HG03039 (cell line): ENCODE measurements at regions not wholly inside any gene's neighbourhood (a gene's known extent, or its start where the extent isn't known, plus 50 kb on each side); places are given as distances from the start of the nearest gene placed in this dataset.

Experiments used
- ATAC-seq: cut with Tn5 transposase; IDR thresholded peaks from one replicate; pipeline ENCODE4 v1.9.1; 2021; ENCODE audit warnings: mild to moderate bottlenecking, moderate library complexity; ENCODE audit not compliant: unreplicated experiment

DNA sequence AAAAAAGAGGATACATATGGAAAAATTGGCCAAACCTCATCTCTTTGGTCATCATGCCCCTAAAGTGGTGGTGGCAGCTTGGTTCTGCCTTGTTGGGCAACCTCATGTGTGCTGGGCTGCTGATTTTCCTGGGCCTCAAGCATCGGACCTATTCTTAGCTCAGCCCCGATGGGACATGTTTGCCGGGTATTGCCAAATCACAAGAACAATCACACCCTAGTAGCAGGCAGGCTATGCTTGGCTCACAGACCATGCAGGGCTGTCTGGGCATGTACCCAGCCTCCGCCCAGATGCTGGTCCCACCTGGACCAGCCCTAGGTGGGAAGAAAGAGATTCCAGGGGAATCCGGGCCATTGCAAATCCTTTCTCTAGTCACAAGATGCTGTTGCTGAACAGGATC, 189.4 kb upstream of the FGGY start:
- ATAC-seq: no peak

DNA sequence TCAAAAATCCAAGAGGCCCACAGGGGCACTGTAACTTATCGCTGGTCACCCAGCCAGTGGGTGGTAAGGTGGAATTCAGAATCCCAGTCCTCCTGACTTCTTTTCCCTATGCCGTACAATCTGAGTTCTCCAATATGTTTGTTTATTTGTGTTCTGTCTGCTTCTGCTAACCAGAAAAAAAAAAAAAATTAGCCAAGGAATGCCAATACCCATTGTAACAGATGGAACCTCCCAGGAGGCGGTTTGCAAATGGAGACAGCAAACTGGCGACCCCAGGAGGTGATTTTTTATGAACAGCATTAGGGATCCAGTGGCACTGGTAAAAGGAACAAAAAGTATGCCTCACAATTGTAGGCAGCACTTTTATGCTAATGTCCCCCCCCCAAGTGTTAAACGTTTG, 189.0 kb upstream of the FGGY start:
- no peak for ATAC-seq

DNA sequence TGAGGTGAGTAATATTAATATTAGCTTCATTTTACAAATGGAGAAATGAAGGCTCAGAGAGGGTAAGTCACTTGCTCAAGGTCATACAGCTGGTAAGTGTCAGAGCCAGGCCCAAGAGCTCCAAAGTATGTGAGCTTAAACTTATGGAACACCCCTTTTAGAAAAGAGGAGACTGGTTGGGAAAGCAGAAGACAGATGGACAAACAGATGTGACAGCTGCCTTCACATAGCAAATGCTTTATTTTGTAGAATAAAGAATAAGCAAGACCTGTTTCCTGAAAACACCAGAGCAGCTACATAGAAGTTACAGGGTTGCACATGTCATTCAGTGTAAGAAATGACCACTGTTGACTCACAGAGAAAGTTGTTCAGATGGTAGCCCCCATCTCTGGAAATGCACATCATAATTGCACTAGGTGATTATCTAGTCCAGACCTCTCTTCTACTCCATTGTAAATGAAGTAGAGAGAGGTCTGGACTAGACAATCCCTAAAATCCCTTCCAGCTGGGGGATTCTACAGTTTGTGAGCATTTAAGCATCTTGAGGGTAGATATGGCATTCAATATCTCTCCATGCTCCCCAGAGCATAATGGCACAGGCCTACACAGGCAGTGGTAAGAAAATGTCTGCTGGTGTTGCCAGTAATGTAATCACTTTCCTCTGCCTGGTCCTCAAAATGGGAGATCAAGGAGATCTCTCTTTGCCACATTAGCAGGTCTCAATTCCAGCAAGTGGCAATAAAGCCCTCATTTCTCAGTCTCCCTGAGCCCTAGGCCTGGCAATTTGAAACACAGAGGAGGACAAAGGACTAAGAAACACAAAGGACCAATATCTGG, 188.2 kb upstream of the FGGY start:
- ATAC-seq: no peak

DNA sequence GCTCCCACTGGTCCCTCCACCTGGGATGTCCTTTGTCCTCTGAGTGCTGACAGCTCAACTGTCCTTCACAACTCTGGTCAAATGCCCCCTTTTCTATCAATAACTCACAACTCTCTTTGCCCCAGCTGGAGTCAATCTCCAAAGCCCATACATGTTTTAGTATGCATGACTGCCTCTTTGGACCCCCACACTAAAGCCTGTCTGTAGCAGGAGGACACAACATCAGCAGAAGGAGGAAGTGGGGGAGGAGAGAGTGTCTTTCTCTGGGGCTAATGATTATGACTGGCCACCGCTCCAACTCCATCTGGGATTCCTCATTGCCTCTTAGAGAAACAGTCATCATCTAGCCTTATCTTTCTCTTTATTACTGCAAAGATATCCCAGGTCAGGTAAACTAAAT, 186.6 kb upstream of the FGGY start:
- ATAC-seq: no peak

DNA sequence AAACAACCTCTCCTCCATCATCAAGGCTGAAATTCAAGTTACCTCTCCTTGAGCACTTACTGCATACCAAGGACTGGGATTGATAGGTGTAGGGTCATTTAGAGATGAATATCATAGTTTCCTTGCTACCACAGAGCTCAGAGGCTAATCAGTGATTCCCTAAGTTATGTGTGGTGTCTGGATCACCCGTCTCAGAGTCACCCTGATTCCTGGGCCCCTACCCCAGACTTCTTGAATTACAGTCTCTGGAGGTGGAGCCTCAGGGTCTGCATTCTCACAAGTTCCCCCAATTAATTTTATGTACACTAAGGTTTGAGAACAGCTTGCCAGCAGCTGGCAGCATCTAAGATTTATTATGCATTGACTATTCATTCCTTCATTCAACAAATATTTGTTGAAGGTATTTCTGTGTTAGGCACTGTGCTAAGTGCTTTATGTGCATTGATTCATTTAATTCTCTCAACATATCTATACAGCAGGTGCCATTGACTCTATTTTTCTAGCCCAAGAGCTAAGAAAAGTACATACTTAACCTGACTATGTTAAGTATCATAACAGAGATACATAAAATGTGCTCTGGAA, 182.9 kb upstream of the FGGY start:
- ATAC-seq: no peak

DNA sequence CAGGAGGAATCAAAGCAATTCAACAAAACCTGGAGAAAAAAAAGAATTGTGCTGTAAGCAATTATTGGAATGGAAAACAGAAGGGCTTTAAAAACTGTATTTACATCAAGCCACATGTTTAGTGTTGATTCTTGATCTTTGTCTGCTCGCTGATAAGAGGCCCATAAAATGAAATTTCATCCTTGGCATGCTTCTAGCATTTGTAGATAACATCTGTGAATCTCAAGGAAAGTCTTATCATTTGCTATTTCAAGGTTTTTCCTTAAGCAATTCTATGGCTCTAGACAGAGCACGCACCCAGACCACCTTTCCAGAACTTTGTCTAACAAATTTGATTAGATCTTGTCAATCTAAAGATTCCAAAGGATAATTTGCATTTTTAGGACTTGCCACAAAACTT, 181.0 kb upstream of the FGGY start:
- no peak for ATAC-seq

DNA sequence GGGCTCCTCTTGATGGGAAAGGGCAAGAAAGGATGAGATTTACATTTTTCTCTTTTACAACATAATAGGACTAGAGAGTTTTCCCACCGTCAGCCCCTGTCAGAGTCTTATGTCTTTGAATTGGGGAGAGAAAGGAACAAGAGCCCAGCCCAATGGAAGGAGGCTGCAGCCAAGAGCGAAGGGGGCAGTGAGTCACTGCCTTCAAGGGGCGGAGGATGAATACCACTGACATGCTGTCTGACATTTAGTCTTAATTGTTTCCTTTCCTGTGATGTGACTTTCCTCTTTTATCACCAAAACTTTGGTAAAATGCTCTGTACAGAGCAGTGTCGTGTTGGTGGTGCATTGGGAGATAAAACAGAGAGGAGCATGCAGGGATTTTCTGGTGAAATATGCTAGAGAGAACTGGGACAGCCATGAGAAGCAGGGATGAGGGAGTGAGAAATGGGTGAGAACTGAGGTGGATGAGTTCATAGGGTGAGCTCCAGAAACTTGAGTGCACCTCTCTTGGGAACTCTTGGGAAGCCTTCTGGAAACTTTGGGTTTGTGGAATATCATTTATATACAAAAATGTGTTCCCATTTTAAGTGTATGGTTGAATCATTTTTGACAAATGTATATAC, 179.9 kb upstream of the FGGY start:
- ATAC-seq: no peak

DNA sequence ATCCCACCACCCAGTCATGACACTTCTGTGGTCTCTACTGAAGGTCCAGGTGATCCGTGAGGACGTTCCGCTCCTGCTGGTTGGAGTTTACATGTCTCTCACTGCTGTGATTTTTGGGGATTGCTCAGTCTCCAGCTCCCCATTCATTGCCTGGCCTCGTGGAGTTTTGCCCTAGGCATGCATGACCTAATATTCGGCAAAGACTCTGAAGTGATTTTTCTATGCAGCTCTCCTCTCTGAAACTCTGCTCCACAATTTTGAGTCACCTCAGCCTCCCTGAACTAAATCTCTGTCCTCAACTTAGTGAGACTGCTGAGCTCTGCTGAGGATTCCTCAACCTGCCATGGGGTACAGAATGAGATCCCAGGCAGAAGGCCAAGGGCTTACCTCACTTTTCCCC, 174.4 kb upstream of the FGGY start:
- no peak for ATAC-seq

DNA sequence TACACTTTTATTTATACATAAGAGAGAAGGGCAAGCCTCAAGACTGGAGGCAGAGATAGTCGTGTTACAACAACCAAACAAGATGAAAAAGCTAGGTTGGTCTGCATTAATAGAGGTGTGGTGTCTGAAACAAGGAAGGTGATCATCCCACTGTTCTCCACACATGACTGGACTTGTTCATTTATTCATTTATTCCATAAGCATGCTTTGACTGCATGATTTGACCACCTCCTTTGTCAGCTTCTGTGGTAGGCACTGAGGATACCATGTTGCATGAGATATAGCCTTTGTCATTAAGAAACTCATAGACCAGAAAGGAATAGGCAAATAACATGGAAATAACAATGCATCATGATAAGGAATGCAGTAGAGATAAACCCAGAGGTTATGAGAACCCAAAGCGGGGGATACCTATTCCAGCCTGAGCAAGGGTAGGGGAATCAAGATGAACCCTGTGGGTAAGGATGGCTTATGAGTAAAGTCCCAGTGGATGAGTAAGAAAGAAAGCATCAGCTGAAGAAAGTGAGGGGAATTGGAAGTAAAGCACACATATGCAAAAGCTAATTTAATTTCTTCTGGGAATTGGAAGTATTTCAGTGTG, 173.7 kb upstream of the FGGY start:
- no peak for ATAC-seq

DNA sequence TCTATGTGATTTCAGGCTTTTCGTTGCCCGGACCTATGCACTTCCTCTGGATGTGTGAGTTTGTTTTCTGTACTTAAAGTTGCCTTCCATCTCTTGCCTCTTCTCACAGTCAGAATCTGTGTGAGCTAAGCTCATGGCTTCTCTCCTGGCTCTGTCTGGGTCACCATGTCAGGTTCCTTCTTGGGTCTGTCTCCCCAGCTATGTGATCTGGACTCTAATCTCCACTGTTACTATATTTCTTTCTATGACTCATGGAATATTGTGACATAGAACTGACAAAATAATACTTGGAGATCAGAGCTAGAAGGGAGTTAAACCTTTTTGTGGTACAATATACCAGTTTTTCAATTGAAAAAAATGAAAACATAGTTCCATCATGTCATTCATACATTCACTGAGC, 172.7 kb upstream of the FGGY start:
- no peak for ATAC-seq

DNA sequence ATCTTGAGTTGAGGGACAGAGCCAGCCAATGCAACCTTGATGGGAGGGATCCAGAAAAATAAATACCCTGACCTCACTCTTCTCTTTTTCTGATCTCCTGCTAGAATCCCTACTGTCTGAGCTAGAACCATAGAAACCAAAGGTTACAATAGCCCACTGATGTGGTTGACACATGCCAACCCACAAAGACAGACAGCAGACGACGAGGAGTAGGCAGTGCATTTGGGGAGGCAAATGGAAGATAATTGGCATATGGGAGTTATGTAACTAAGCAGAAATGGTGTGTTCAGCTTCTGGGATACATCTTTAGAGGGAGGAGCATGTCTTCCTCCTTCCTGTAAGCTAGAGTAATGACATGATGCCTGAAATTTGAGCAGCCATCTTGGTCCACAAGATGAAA, 171.7 kb upstream of the FGGY start:
- no peak for ATAC-seq

DNA sequence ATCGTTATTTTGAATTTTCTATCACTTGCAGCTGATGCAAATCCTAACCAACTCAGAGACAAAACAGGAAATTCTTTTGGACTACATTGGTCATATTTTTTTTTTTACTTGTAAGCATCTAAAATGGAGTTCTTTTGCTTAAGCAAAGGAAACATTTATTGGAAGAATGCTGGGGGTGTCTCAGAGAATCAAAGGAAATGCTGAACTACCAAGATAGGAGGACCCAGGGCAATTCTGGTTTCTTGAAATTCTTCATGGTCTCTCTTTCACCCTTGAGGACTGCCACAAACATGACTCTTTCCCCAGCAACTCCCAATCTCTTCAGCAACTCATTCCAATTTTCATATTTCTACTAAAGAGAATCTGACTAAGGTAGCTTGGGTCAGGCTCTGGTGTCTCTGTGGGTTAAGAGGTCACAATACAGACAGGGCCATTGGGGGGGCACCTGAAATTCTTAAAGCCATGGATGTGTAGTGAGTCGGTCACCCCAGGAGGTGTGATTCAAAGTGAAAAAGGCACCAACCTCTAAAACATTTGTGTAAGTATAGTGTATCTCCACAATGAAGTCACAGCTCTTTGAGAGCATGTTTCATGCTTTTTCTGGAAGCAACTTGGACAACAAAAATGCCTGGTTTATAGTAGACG, 171.1 kb upstream of the FGGY start:
- no peak for ATAC-seq

DNA sequence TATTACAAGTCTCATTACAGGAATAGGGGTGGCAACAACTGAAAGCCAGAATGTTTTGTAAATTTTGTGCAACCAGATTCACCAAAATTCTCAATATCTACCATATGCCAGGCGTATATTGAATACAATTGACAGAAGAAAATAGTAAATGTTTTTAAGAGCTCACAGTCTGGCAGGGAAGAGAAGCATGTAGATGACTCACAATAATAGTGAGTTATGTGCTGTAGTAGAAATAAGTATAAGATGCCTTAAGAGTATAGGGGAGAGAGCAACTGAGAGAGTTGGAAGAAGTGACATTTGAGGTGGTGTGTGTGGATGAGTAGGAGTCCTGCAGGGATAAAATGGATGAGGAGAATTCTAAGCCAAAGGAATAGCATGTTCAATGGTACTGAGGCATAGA, 170.5 kb upstream of the FGGY start:
- ATAC-seq: no peak

DNA sequence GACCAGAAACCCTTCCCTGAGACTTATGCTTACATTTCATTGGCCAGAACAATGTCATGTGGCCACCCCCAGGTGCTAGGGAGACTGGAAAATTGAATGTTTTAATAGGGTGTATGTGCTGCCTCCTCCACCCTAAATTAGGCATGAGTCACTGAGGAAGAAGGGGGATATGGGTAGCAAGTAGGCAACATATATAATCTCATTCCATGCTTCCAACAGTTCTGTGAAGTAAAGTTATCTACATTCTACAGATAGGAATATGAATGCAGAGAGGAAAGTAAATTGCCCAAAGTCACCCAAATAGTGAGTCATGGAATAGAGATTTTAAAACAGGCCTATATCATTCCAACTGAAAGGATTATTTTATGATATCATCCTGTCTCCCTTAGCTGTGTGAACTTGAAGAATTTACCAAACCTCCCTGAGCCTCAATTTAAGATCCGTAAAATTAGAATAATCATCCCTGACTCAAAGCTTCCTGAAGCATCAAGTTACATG, 168.6 kb upstream of the FGGY start:
- ATAC-seq: no peak

DNA sequence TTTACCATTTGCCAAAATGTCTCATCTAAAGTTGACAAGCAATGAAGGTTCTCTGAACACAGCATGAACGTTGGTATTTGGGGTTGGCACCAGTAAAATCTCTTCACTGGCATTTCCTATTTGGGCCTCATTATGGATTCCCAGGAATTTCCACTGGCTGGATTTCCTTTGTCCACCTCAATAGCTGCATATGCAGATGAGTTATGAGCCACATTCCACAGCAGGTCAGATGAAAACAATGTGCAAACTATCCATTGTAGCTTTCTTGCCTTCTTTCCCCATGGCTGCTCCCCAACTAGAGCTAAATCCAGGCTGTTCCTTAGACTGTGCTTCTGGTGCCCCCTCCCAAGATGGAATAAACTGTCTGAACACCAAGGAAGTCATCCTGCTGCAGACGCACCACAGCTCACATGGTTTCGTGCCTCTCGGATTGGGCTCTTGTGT, 168.1 kb upstream of the FGGY start:
- no peak for ATAC-seq

DNA sequence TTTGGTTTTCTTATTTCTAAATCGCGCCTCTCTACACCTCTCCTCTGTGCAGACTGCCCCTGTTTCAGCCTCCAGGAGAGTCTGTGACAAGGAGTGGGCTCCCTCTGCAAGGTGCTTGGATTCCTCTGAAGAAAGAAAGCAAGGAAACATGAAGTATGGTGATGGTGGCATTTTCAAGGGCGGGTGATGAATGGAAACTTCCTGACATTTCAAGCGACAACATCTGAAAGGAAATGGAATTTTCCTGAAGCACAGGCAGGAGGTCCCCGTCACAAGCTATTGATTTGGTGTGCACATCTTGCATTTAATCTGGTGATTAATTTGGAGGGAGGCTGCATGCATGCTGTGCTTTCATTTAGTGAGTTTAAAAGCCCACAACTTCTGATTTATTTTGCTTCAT, 164.6 kb upstream of the FGGY start:
- ATAC-seq: no peak

DNA sequence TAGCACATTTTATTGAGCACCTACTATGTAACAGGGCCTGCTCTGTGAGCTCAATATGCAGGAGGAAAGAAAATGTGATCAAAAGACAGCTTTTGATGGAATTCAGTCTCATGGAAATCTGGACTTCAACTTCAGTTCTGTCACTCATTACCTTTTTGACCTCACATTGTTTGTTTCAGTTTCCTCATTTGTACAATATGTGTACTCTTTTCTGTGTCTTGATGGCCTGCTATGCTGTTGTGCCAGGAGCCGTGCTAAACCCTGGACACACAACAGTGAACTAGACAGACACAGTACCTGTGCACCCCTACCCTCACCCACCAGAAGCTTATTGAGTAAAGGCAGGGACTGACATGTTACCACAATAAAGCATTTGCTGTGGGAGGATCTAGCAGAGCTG, 162.9 kb upstream of the FGGY start:
- ATAC-seq: no peak

DNA sequence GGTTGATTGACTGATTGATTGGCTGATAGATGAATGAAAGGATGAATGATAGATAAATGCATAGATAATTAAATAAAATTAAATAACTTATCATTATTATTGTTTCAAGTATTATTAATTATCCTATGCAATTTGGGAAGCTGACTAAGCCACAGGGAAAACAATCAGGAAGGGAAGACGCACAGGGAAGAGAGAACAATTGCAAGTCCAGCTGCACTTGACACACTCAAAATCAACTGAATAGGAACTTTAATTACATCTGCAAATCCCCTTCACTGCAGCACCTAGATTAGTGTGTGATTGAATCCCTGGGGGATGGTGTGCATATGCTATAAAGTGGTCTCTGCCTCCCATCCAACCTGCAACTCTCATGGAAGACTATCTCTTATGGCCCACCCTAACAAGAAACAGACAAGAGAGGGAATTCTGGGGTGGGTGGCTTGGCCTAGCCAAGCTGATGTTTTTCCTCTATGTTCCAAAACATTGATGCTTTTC, 161.1 kb upstream of the FGGY start:
- no peak for ATAC-seq

DNA sequence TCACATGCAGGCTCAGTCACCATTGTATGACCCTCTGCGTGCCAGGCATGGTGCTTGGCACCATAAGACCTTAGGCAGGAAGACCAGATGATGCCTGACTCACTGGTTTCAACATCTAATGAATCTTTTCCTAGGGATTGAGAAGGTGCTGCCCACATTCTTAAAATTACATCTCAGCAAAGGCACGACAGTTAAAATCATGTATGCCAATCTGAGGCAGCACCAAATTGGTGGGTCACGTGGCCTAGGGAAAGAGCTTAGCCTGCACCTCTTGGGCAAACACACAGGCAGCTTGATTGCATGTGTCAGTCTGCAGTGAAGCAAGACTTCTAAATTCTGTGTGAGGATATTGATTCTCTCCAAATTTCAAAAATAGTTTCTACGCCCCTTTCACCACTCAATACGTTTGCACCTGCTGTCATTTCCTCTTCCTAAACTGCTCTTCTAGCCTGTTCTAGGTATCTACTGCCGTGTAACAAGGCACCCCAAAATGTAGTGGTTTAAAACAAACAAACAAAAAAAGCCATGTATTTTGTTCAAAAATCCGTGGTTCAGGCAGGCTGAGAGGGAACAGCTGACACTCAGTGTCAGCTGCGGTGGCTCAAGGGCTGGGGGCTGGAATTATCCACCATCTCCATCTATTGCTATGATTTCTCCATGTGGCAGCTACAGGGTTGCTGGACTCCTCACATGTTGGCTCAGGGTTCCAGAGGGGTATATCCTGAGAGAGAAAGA, 160.2 kb upstream of the FGGY start:
- no peak for ATAC-seq

DNA sequence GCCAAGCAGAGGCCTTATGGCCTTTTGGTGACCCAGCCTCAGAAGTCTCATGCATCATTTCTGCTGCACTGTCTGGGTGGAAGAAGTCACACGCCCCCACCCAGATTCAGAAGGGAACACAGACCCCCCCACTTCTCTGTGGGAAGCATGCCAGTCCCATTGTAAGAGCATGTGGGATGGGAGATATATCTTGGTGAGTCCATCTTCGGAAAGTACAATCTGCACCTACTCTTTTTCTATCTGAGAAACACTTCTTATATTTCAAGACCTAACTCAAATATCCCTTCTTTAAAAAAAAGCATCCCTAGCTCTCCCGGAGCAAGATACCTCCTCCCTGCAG, 159.6 kb upstream of the FGGY start:
- no peak for ATAC-seq

DNA sequence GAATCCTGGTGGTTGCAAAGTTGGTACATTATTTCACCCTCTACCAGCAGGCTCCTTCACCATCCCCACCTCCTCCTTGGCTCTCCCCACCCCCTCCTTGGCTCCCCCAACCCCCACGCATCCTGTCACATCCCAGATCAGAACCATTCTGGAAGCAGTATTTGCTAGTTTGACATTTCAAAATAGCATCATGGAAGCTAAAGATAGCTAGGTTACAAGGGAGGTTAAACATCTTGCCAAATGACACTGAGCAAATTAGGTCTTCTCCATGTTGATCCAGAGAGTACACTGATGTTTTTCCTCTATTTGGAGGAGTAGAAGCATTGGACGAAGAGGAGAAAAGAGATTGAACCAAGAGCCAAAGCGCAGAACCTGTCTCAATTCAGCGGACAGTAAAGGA, 158.9 kb upstream of the FGGY start:
- ATAC-seq: no peak
